Ammon's horn (tissue), 1 donor: ENCODE measurements at regions not wholly inside any gene's neighbourhood (a gene's known extent, or its start where the extent isn't known, plus 50 kb on each side); places are given as distances from the start of the nearest gene placed in this dataset.

ENCODE experiments used
- DNase-seq: peaks from one replicate; pipeline ENCODE4 v3.0.0-alpha.2; 2016; ENCODE audit warnings: low spot score

- no peak for DNase-seq
Observed at GRCh38 chr10:133006202-133006601, 63.8 kb upstream of the CFAP46 start.

- DNase-seq: no peak
Observed at GRCh38 chr10:133004478-133004877, 62.1 kb upstream of the CFAP46 start.

- no peak for DNase-seq
Observed at GRCh38 chr10:133003188-133003587, 60.8 kb upstream of the CFAP46 start.

GRCh38 chr10:133002685-133003084 lies 60.3 kb upstream of the CFAP46 start:
- no peak for DNase-seq

GRCh38 chr10:133001114-133001513 lies 58.7 kb upstream of the CFAP46 start:
- DNase-seq: no peak

GRCh38 chr10:133000648-133001047 lies 58.3 kb upstream of the CFAP46 start:
- DNase-seq: no peak

- DNase-seq: no peak
Observed at GRCh38 chr10:132997517-132998265, 55.3 kb upstream of the CFAP46 start.

GRCh38 chr10:132996603-132997343 lies 54.4 kb upstream of the CFAP46 start:
- DNase-seq: no peak

GRCh38 chr10:132995909-132996602 lies 53.7 kb upstream of the CFAP46 start:
- DNase-seq: no peak

GRCh38 chr10:132994811-132995210 lies 52.4 kb upstream of the CFAP46 start:
- no peak for DNase-seq

- DNase-seq: no peak
Observed at GRCh38 chr10:132994185-132994796, 51.9 kb upstream of the CFAP46 start.

- no peak for DNase-seq
Observed at GRCh38 chr10:132993271-132994184, 51.2 kb upstream of the CFAP46 start.

- no peak for DNase-seq
Observed at GRCh38 chr10:132992433-132993215, 50.3 kb upstream of the CFAP46 start.
